ENCODE measurements at regions not wholly inside any gene's neighbourhood (a gene's known extent, or its start where the extent isn't known, plus 50 kb on each side); places are given as distances from the start of the nearest gene placed in this dataset.

DNA sequence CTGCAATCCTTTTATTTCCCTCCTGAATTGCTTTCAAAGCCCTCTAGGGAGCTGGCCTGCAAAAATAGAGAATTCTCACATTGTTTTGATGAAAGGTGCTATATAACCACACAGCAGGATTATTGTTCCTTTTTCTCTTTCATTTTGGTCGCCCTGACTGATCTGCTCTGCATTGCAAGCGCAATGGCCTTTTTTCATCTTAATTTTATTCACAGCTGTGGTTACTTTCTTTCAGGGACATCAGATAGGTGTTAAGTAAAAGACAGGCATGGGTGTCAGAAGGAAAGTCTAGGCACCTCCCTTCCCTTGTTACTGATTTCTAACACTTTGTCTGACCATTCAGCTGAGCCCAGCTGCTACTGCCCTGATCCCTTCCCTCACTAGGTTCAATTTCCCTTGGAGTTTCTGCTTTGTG lies 850.5 kb upstream of the MAP3K7 start:
- H3K9me3 ChIP-seq (ENCODE audit: control insufficient read depth in 5 of 5, low read length in 5 of 5), result no peaks in the 10 kb centered on the region
- H3K4me3 ChIP-seq (ENCODE audit: low read depth in 1 of 5, low read length in 5 of 5), result no peak overlapping the region
- no peak overlapping the region for H3K27ac ChIP-seq (ENCODE audit: low read depth, low read length)
- no peaks in the 10 kb centered on the region for H3K4me1 ChIP-seq (ENCODE audit: control insufficient read depth in 5 of 5, insufficient read depth in 5 of 5, low read length in 5 of 5)
- H3K9ac ChIP-seq (ENCODE audit: low read length in 5 of 5), result no peak overlapping the region
- no peaks in the 10 kb centered on the region for H3K27me3 ChIP-seq (ENCODE audit: control insufficient read depth in 5 of 5, insufficient read depth in 4 of 5, low read length in 5 of 5)
- H3K36me3 ChIP-seq (ENCODE audit: control insufficient read depth in 5 of 5, insufficient read depth in 5 of 5, low read length in 5 of 5), result no peaks in the 10 kb centered on the region

DNA sequence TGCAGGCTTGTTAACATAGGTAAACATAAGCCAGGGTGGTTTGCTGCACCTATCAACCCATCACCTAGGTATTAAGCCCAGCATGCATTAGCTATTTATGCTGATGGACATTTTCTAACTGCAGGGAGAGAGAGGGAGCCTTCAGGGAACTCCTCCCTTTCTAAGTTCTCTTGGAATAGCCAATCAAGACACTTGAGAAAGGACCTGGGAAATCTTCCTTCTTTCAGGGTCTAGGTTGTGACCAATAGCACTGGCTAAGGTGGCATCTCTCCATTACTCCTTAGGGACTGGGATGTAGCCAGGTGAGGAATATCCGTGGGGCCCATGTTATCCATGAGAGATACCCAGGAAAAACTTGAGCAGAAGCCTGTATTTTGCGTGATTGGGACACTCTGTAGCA lies 849.6 kb upstream of the MAP3K7 start:
- Histone ChIP-seq H3K36me3 (ENCODE audit: control insufficient read depth in 5 of 5, insufficient read depth in 5 of 5, low read length in 5 of 5) (no peaks in the 10 kb centered on the region), H3K9me3 (ENCODE audit: control insufficient read depth in 5 of 5, low read length in 5 of 5) (no peaks in the 10 kb centered on the region), H3K27me3 (ENCODE audit: control insufficient read depth in 5 of 5, insufficient read depth in 4 of 5, low read length in 5 of 5) (no peaks in the 10 kb centered on the region)

DNA sequence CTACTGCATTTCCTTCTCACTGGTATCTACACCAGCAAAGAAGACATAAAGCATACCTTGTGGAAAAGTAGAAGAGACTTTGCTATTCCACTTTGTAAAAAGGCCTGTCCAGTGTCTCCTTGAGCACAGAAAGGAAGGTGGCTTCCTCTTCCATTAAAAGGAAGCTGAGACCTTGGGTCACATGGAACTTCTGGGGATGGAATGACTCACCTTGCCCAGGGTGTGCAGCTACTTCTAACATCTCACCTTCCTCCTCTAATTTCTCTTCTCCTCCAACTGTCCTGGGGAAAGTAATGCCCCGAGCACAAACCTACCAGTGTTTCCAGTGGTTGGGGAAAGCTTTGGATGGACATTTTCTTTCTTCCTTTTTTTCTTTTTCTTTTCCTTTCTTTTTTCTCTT lies 848.8 kb upstream of the MAP3K7 start:
- H3K36me3 ChIP-seq (ENCODE audit: control insufficient read depth in 5 of 5, insufficient read depth in 5 of 5, low read length in 5 of 5), result no peaks in the 10 kb centered on the region

More for the DNA sequence above, 849.6 kb upstream of the MAP3K7 start:
- Histone ChIP-seq H3K9ac (ENCODE audit: low read length in 5 of 5) (no peak overlapping the region), H3K4me3 (ENCODE audit: low read depth in 1 of 5, low read length in 5 of 5) (no peak overlapping the region), H3K27ac (ENCODE audit: low read depth, low read length) (no peak overlapping the region), H3K4me1 (ENCODE audit: control insufficient read depth in 5 of 5, insufficient read depth in 5 of 5, low read length in 5 of 5) (no peaks in the 10 kb centered on the region)

DNA sequence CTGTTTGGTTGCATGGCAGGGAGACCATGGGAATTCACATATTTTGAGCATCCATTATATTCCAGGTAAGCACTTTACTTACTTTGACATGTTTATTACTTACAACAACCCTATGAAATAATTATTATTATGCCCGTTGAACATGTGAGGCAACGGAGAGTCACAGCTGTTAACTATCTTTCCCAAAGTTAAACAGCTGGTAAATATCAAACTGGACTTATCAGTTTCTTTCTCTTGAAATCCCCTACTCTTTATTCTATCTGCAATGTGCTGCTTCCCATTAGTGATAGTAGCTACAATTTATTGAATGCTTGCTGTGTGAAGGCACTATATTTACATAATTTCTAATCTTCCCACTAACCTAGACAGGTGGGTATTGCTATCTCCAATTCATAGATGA lies 847.7 kb upstream of the MAP3K7 start:
- Histone ChIP-seq H3K4me3 (ENCODE audit: low read depth in 1 of 5, low read length in 5 of 5) (no peak overlapping the region), H3K36me3 (ENCODE audit: control insufficient read depth in 5 of 5, insufficient read depth in 5 of 5, low read length in 5 of 5) (no peaks in the 10 kb centered on the region), H3K27ac (ENCODE audit: low read depth, low read length) (no peak overlapping the region)

More for the DNA sequence above, 848.8 kb upstream of the MAP3K7 start:
- H3K27me3 ChIP-seq (ENCODE audit: control insufficient read depth in 5 of 5, insufficient read depth in 4 of 5, low read length in 5 of 5), result no peaks in the 10 kb centered on the region
- no peak overlapping the region for H3K4me3 ChIP-seq (ENCODE audit: low read depth in 1 of 5, low read length in 5 of 5)
- no peak overlapping the region for H3K27ac ChIP-seq (ENCODE audit: low read depth, low read length)
- no peaks in the 10 kb centered on the region for H3K9me3 ChIP-seq (ENCODE audit: control insufficient read depth in 5 of 5, low read length in 5 of 5)
- no peaks in the 10 kb centered on the region for H3K4me1 ChIP-seq (ENCODE audit: control insufficient read depth in 5 of 5, insufficient read depth in 5 of 5, low read length in 5 of 5)
- H3K9ac ChIP-seq (ENCODE audit: low read length in 5 of 5), result no peak overlapping the region

DNA sequence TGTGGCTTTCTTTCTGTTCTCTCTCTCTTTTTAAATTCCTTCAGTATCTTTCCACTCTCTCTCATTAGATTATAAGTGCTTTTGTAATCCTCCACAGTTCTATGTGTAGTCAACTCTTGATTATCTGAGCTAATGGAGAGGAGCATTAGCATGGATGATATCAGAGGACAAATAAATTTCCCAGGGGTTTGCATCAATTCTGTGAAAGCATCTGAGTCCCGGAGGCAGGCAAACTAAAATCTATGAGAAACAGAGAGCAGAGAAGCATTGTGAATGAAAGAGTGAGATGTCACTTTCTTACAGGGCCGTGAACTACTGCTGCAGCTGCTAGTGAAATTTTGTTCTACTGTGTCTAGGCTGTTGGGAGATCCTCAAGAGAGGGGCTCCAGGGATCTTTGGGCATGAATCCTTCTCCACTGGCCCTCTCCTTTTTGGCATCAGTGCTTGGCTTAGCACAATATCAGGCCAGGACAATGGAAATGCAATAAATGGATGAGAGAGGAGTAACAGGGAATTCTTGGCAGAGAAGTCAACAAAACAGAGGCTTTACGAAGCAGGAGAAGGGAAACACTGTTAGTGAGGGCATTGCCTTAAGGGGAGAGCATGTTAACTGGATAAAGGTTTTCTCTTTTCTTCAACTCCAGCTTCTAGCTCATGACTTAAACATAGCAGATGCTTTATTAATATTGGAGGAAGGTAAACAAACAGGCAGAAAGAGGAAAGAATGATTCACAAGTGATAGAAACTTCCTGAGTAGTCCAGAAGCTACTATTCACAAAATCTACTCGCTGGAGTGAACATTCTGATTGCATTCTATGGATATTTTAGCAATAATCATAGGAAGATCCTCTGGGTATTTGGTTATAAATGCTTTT lies 847.0 kb upstream of the MAP3K7 start:
- H3K36me3 ChIP-seq (ENCODE audit: control insufficient read depth in 5 of 5, insufficient read depth in 5 of 5, low read length in 5 of 5), result no peaks in the 10 kb centered on the region
- H3K4me1 ChIP-seq (ENCODE audit: control insufficient read depth in 5 of 5, insufficient read depth in 5 of 5, low read length in 5 of 5), result no peaks in the 10 kb centered on the region
- H3K27ac ChIP-seq (ENCODE audit: low read depth, low read length), result no peak overlapping the region
- no peak overlapping the region for H3K4me3 ChIP-seq (ENCODE audit: low read depth in 1 of 5, low read length in 5 of 5)
- no peaks in the 10 kb centered on the region for H3K27me3 ChIP-seq (ENCODE audit: control insufficient read depth in 5 of 5, insufficient read depth in 4 of 5, low read length in 5 of 5)
- H3K9ac ChIP-seq (ENCODE audit: low read length in 5 of 5), result no peak overlapping the region
- H3K9me3 ChIP-seq (ENCODE audit: control insufficient read depth in 5 of 5, low read length in 5 of 5), result no peaks in the 10 kb centered on the region

More for the DNA sequence above, 847.7 kb upstream of the MAP3K7 start:
- no peaks in the 10 kb centered on the region for H3K9me3 ChIP-seq (ENCODE audit: control insufficient read depth in 5 of 5, low read length in 5 of 5)
- H3K9ac ChIP-seq (ENCODE audit: low read length in 5 of 5), result no peak overlapping the region
- no peaks in the 10 kb centered on the region for H3K4me1 ChIP-seq (ENCODE audit: control insufficient read depth in 5 of 5, insufficient read depth in 5 of 5, low read length in 5 of 5)
- H3K27me3 ChIP-seq (ENCODE audit: control insufficient read depth in 5 of 5, insufficient read depth in 4 of 5, low read length in 5 of 5), result no peaks in the 10 kb centered on the region

GRCh38 chr6:91428953-91429560 lies 842.2 kb upstream of the MAP3K7 start:
- no peaks in the 10 kb centered on the region for H3K36me3 ChIP-seq (ENCODE audit: control insufficient read depth in 5 of 5, insufficient read depth in 5 of 5, low read length in 5 of 5)
- no peaks in the 10 kb centered on the region for H3K4me1 ChIP-seq (ENCODE audit: control insufficient read depth in 5 of 5, insufficient read depth in 5 of 5, low read length in 5 of 5)
- no peaks in the 10 kb centered on the region for H3K9me3 ChIP-seq (ENCODE audit: control insufficient read depth in 5 of 5, low read length in 5 of 5)
- no peak overlapping the region for H3K4me3 ChIP-seq (ENCODE audit: low read depth in 1 of 5, low read length in 5 of 5)
- H3K27me3 ChIP-seq (ENCODE audit: control insufficient read depth in 5 of 5, insufficient read depth in 4 of 5, low read length in 5 of 5), result no peaks in the 10 kb centered on the region
- no peak overlapping the region for H3K9ac ChIP-seq (ENCODE audit: low read length in 5 of 5)
- H3K27ac ChIP-seq (ENCODE audit: low read depth, low read length), result no peak overlapping the region

DNA sequence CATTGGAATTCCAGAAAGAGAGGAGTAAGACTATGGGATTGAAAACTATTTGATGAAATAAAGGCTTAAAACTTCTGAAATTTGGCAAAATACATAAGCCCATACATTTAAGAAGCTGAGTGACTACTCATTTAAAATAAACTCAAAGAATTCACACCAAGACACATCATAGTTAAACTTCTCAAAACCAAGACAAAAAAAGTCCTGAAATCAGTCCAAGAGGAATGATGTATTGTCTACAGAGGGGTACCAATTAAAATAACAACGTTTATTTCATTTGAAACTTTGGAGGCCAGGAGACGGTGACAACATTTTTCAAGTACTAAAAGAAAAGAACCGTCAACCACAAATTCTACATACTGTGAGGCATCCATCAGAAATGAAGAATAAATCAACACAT lies 841.4 kb upstream of the MAP3K7 start:
- no peak overlapping the region for H3K4me3 ChIP-seq (ENCODE audit: low read depth in 1 of 5, low read length in 5 of 5)
- H3K9ac ChIP-seq (ENCODE audit: low read length in 5 of 5), result no peak overlapping the region
- no peaks in the 10 kb centered on the region for H3K27me3 ChIP-seq (ENCODE audit: control insufficient read depth in 5 of 5, insufficient read depth in 4 of 5, low read length in 5 of 5)
- H3K27ac ChIP-seq (ENCODE audit: low read depth, low read length), result no peak overlapping the region
- no peaks in the 10 kb centered on the region for H3K36me3 ChIP-seq (ENCODE audit: control insufficient read depth in 5 of 5, insufficient read depth in 5 of 5, low read length in 5 of 5)
- no peaks in the 10 kb centered on the region for H3K9me3 ChIP-seq (ENCODE audit: control insufficient read depth in 5 of 5, low read length in 5 of 5)
- no peaks in the 10 kb centered on the region for H3K4me1 ChIP-seq (ENCODE audit: control insufficient read depth in 5 of 5, insufficient read depth in 5 of 5, low read length in 5 of 5)

DNA sequence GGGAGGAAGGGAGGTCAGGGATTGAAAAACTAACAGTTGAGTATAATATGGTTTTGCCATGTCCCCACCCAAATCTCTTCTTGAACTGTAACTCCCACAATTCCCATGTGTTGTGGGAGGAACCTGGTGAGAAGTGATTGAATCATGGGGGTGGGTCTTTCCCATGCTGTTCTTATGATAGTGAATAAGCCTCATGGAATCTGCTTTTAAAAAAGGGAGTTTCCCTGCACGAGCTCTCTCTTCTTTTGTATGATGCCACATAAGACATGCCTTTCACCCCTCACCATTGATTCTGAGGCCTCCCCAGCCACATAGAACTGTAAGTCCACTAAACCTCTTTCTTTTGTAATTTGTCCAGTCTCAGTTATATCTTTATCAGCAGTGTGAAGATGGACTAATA lies 833.4 kb upstream of the MAP3K7 start:
- Histone ChIP-seq H3K36me3 (ENCODE audit: control insufficient read depth in 5 of 5, insufficient read depth in 5 of 5, low read length in 5 of 5) (no peaks in the 10 kb centered on the region), H3K9ac (ENCODE audit: low read length in 5 of 5) (no peak overlapping the region), H3K27ac (ENCODE audit: low read depth, low read length) (no peak overlapping the region), H3K4me3 (ENCODE audit: low read depth in 1 of 5, low read length in 5 of 5) (no peak overlapping the region), H3K9me3 (ENCODE audit: control insufficient read depth in 5 of 5, low read length in 5 of 5) (peaks cover 0 to 13% (median 5%) of the 10 kb centered on the region in 5 donors), H3K4me1 (ENCODE audit: control insufficient read depth in 5 of 5, insufficient read depth in 5 of 5, low read length in 5 of 5) (no peaks in the 10 kb centered on the region), H3K27me3 (ENCODE audit: control insufficient read depth in 5 of 5, insufficient read depth in 4 of 5, low read length in 5 of 5) (no peaks in the 10 kb centered on the region)

- H3K36me3 ChIP-seq (ENCODE audit: control insufficient read depth in 5 of 5, insufficient read depth in 5 of 5, low read length in 5 of 5), result no peaks in the 10 kb centered on the region
- H3K9me3 ChIP-seq (ENCODE audit: control insufficient read depth in 5 of 5, low read length in 5 of 5), result peaks cover 0 to 13% (median 5%) of the 10 kb centered on the region in 5 donors
- no peaks in the 10 kb centered on the region for H3K27me3 ChIP-seq (ENCODE audit: control insufficient read depth in 5 of 5, insufficient read depth in 4 of 5, low read length in 5 of 5)
- no peak overlapping the region for H3K4me3 ChIP-seq (ENCODE audit: low read depth in 1 of 5, low read length in 5 of 5)
- H3K9ac ChIP-seq (ENCODE audit: low read length in 5 of 5), result no peak overlapping the region
- H3K4me1 ChIP-seq (ENCODE audit: control insufficient read depth in 5 of 5, insufficient read depth in 5 of 5, low read length in 5 of 5), result no peaks in the 10 kb centered on the region
- no peak overlapping the region for H3K27ac ChIP-seq (ENCODE audit: low read depth, low read length)
These were observed 828.2 kb upstream of the MAP3K7 start for GRCh38 chr6:91415031-91415605.

DNA sequence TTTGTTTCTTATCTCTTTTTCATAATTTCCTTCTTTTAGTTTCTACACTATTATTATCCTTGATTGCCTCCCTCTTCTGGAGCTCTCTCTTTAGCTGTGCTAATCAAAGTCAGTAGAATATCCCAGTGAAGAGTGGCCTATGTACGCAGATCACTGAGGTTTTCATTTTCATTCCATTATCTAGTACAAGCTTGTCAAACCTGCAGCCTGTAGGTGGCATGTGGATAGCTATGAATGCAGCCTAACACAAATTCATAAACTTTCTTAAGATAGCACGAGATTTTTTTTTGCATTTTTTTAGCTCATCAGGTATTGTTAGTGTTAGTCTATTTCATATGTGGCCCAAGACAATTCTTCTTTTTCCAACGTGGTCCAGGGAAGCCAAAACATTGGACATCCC lies 825.7 kb upstream of the MAP3K7 start:
- H3K27me3 ChIP-seq (ENCODE audit: control insufficient read depth in 5 of 5, insufficient read depth in 4 of 5, low read length in 5 of 5), result no peaks in the 10 kb centered on the region
- no peaks in the 10 kb centered on the region for H3K4me1 ChIP-seq (ENCODE audit: control insufficient read depth in 5 of 5, insufficient read depth in 5 of 5, low read length in 5 of 5)
- H3K9ac ChIP-seq (ENCODE audit: low read length in 5 of 5), result no peak overlapping the region
- no peak overlapping the region for H3K27ac ChIP-seq (ENCODE audit: low read depth, low read length)
- H3K9me3 ChIP-seq (ENCODE audit: control insufficient read depth in 5 of 5, low read length in 5 of 5), result peaks cover 0 to 3% (median 0%) of the 10 kb centered on the region in 5 donors
- H3K36me3 ChIP-seq (ENCODE audit: control insufficient read depth in 5 of 5, insufficient read depth in 5 of 5, low read length in 5 of 5), result no peaks in the 10 kb centered on the region
- no peak overlapping the region for H3K4me3 ChIP-seq (ENCODE audit: low read depth in 1 of 5, low read length in 5 of 5)

All from subcutaneous abdominal adipose tissue (tissue), 5 donors.